GM19455 (cell line): ENCODE measurements at regions not wholly inside any gene's neighbourhood (a gene's known extent, or its start where the extent isn't known, plus 50 kb on each side); places are given as distances from the start of the nearest gene placed in this dataset.

ENCODE experiments used
- ATAC-seq: cut with Tn5 transposase; IDR thresholded peaks from one replicate; pipeline ENCODE4 v1.9.1; 2021; ENCODE audit not compliant: unreplicated experiment

GRCh38 chr5:54693936-54694657 is 176.5 kb downstream of the SNX18 start:
- no peak for ATAC-seq

- no peak for ATAC-seq
Measured at GRCh38 chr5:54692631-54693030, 175.1 kb downstream of the SNX18 start.

- ATAC-seq, result no peak
Measured at GRCh38 chr5:54691656-54692055, 174.1 kb downstream of the SNX18 start.

- no peak for ATAC-seq
Measured at GRCh38 chr5:54689411-54690251, 172.1 kb downstream of the SNX18 start.

- no peak for ATAC-seq
Measured at GRCh38 chr5:54680998-54681397, 163.4 kb downstream of the SNX18 start.

- no peak for ATAC-seq
Measured at GRCh38 chr5:54679686-54680085, 162.1 kb downstream of the SNX18 start.

GRCh38 chr5:54678737-54679136 is 161.2 kb downstream of the SNX18 start:
- ATAC-seq, result no peak

GRCh38 chr5:54676481-54677340 is 159.2 kb downstream of the SNX18 start:
- ATAC-seq, result no peak

GRCh38 chr5:54673523-54674225 is 156.1 kb downstream of the SNX18 start:
- no peak for ATAC-seq

- ATAC-seq, result no peak
Measured at GRCh38 chr5:54672871-54673270, 155.3 kb downstream of the SNX18 start.

GRCh38 chr5:54671681-54672080 is 154.1 kb downstream of the SNX18 start:
- no peak for ATAC-seq

- ATAC-seq, result no peak
Measured at GRCh38 chr5:54671111-54671531, 153.6 kb downstream of the SNX18 start.

GRCh38 chr5:54670281-54670680 is 152.7 kb downstream of the SNX18 start:
- ATAC-seq, result no peak

GRCh38 chr5:54669845-54670244 is 152.3 kb downstream of the SNX18 start:
- ATAC-seq, result no peak

- ATAC-seq, result no peak
Measured at GRCh38 chr5:54669285-54669684, 151.7 kb downstream of the SNX18 start.

- ATAC-seq, result no peak
Measured at GRCh38 chr5:54668096-54668495, 150.5 kb downstream of the SNX18 start.

- no peak for ATAC-seq
Measured at GRCh38 chr5:54667136-54667535, 149.6 kb downstream of the SNX18 start.

- no peak for ATAC-seq
Measured at GRCh38 chr5:54663866-54664265, 146.3 kb downstream of the SNX18 start.

GRCh38 chr5:54661111-54661510 is 143.6 kb downstream of the SNX18 start:
- ATAC-seq, result no peak

- ATAC-seq, result no peak
Measured at GRCh38 chr5:54659700-54660131, 142.2 kb downstream of the SNX18 start.

GRCh38 chr5:54658010-54658409 is 140.5 kb downstream of the SNX18 start:
- no peak for ATAC-seq
